OCI-LY1 (cell line): ENCODE measurements at regions not wholly inside any gene's neighbourhood (a gene's known extent, or its start where the extent isn't known, plus 50 kb on each side); places are given as distances from the start of the nearest gene placed in this dataset.

Source experiments
- EZH2 ChIP-seq: fragments of 200-600 bp; sonication (generic), shearing (Covaris generic); IDR thresholded peaks from 2 replicates; pipeline ENCODE4 v1.8.0; 2017; ENCODE audit warnings: borderline replicate concordance, mixed run types, mild to moderate bottlenecking, antibody characterized with exemption, low read length, moderate library complexity, mixed read lengths
- TF ChIP-seq, protein P1 (sequence below): fragments of 200-600 bp; sonication (generic), shearing (Covaris generic); IDR thresholded peaks from 2 replicates; pipeline ENCODE4 v1.5.1; 2017; ENCODE audit warnings: mild to moderate bottlenecking, antibody characterized with exemption, low read length, moderate library complexity, mixed read lengths

DNA sequence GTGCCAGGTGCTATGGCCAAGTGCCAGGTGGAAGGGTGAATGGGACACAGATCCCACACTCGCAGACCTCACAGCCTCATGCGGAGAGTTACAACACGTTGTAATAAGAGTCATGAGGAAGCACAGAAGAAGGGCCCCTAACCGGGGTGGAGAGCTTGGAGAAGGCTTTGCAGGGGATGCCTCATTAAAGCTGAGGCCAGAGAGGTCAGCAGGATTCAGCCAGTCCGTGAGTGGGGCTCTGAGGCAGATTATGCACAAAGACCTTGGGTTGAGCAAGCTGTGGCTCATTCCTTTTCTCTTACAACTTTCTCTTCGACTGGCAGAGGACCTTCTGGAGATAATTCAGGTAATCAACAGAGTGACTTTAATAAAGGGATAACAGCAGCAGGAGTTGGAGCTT is 65.3 kb upstream of the SNRK start:
- TF ChIP-seq, protein P1, sequence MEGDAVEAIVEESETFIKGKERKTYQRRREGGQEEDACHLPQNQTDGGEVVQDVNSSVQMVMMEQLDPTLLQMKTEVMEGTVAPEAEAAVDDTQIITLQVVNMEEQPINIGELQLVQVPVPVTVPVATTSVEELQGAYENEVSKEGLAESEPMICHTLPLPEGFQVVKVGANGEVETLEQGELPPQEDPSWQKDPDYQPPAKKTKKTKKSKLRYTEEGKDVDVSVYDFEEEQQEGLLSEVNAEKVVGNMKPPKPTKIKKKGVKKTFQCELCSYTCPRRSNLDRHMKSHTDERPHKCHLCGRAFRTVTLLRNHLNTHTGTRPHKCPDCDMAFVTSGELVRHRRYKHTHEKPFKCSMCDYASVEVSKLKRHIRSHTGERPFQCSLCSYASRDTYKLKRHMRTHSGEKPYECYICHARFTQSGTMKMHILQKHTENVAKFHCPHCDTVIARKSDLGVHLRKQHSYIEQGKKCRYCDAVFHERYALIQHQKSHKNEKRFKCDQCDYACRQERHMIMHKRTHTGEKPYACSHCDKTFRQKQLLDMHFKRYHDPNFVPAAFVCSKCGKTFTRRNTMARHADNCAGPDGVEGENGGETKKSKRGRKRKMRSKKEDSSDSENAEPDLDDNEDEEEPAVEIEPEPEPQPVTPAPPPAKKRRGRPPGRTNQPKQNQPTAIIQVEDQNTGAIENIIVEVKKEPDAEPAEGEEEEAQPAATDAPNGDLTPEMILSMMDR, result no peak
- TF ChIP-seq EZH2, result no peak
